Neural progenitor cell (in vitro differentiated cells): ENCODE measurements at regions not wholly inside any gene's neighbourhood (a gene's known extent, or its start where the extent isn't known, plus 50 kb on each side); places are given as distances from the start of the nearest gene placed in this dataset.

Experiments
- CTCF ChIP-seq: fragments of 200-600 bp; sonication (generic); IDR thresholded peaks from 2 replicates; pipeline ENCODE4 v1.5.1; 2017; ENCODE audit warnings: antibody characterized with exemption, mild to moderate bottlenecking
- EZH2 ChIP-seq: fragments of 200-600 bp; sonication (generic); IDR thresholded peaks from 2 replicates; pipeline ENCODE4 v1.6.1; 2017; ENCODE audit warnings: antibody characterized with exemption, mild to moderate bottlenecking, moderate library complexity
- EZH2phosphoT487 ChIP-seq: fragments of 200-600 bp; sonication (generic); IDR thresholded peaks from 2 replicates; pipeline ENCODE4 v1.6.1; 2017; ENCODE audit warnings: antibody characterized with exemption

- TF ChIP-seq CTCF (no peak), EZH2phosphoT487 (no peak), EZH2 (no peak)
These were observed 86.3 kb upstream of the NID2 start for GRCh38 chr14:52154992-52155650.
